HG03432 (cell line): ENCODE measurements at regions not wholly inside any gene's neighbourhood (a gene's known extent, or its start where the extent isn't known, plus 50 kb on each side); places are given as distances from the start of the nearest gene placed in this dataset.

Source experiments
- ATAC-seq: cut with Tn5 transposase; IDR thresholded peaks from one replicate; pipeline ENCODE4 v1.9.1; 2021; ENCODE audit warnings: mild to moderate bottlenecking, moderate library complexity; ENCODE audit not compliant: unreplicated experiment

GRCh38 chr1:116262207-116262994, 110.6 kb upstream of the ATP1A1 start:
- no peak for ATAC-seq

- no peak for ATAC-seq
Measured at GRCh38 chr1:116262995-116263385, 110.1 kb upstream of the ATP1A1 start.

GRCh38 chr1:116265931-116266863, 106.8 kb upstream of the ATP1A1 start:
- no peak for ATAC-seq

- ATAC-seq = no peak
Measured at GRCh38 chr1:116266864-116267212, 106.2 kb upstream of the ATP1A1 start.

GRCh38 chr1:116268211-116268610, 104.8 kb upstream of the ATP1A1 start:
- ATAC-seq = no peak

- ATAC-seq = no peak
Measured at GRCh38 chr1:116270316-116271057, 102.6 kb upstream of the ATP1A1 start.

- ATAC-seq = no peak
Measured at GRCh38 chr1:116273042-116273783, 99.8 kb upstream of the ATP1A1 start.

GRCh38 chr1:116276532-116276931, 96.5 kb upstream of the ATP1A1 start:
- ATAC-seq = no peak

GRCh38 chr1:116277840-116278540, 95.1 kb upstream of the ATP1A1 start:
- no peak for ATAC-seq

- ATAC-seq = no peak
Measured at GRCh38 chr1:116278541-116278866, 94.5 kb upstream of the ATP1A1 start.

GRCh38 chr1:116279715-116280114, 93.3 kb upstream of the ATP1A1 start:
- ATAC-seq = no peak

GRCh38 chr1:116284819-116285390, 88.1 kb upstream of the ATP1A1 start:
- ATAC-seq = no peak

GRCh38 chr1:116286541-116286971, 86.5 kb upstream of the ATP1A1 start:
- ATAC-seq = no peak

GRCh38 chr1:116287341-116288200, 85.5 kb upstream of the ATP1A1 start:
- no peak for ATAC-seq

- ATAC-seq = peak; percentile 97
Measured at GRCh38 chr1:116288201-116288598, 84.8 kb upstream of the ATP1A1 start.

GRCh38 chr1:116289193-116289592, 83.9 kb upstream of the ATP1A1 start:
- no peak for ATAC-seq

GRCh38 chr1:116290085-116290705, 82.8 kb upstream of the ATP1A1 start:
- ATAC-seq = no peak

- ATAC-seq = no peak
Measured at GRCh38 chr1:116291024-116291423, 82.0 kb upstream of the ATP1A1 start.
